Right lobe of liver (tissue), 6 donors: ENCODE measurements at regions not wholly inside any gene's neighbourhood (a gene's known extent, or its start where the extent isn't known, plus 50 kb on each side); places are given as distances from the start of the nearest gene placed in this dataset.

Experiments
- ATAC-seq, 4 donors: fragments of 200-7000 bp; cut with Tn5 transposase; one replicate each; pipeline ENCODE4 v1.9.1; 2020; ENCODE audit warnings: mild to moderate bottlenecking in 4 of 4, moderate library complexity in 4 of 4
- DNase-seq, 3 donors: peaks; one replicate each; pipeline ENCODE4 v3.0.0-alpha.2; 2020
- H3K27ac ChIP-seq, 3 donors: fragments of 200-600 bp; one replicate each; pipeline ENCODE4 v1.8.0; 2022
- H3K27me3 ChIP-seq, 2 donors: fragments of 200-600 bp; one replicate each; pipeline ENCODE4 v1.8.0; 2022
- H3K36me3 ChIP-seq, 4 donors: fragments of 200-600 bp; sonication (generic) in 1 of 4; one replicate each; pipeline versions ENCODE4 v1.5.1 to v1.8.0; 2017 to 2022; ENCODE audit warnings: control low read depth in 1 of 4
- H3K4me1 ChIP-seq, 4 donors: fragments of 200-600 bp; sonication (generic) in 1 of 4; one replicate each; pipeline versions ENCODE4 v1.5.1 to v1.8.0; 2017 to 2022; ENCODE audit warnings: control low read depth in 1 of 4
- H3K4me3 ChIP-seq, 3 donors: fragments of 200-600 bp; one replicate each; pipeline ENCODE4 v1.8.0; 2022
- H3K9me3 ChIP-seq, 4 donors: fragments of 200-600 bp; sonication (generic) in 1 of 4; one replicate each; pipeline versions ENCODE4 v1.5.1 to v1.8.0; 2017 to 2022; ENCODE audit warnings: control low read depth in 1 of 4
- CTCF ChIP-seq, 4 donors: fragments of 200-600 bp in 3 of 4; fragments of 450-650 bp in 1 of 4; IDR thresholded peaks; one replicate each; pipeline versions ENCODE4 v1.5.1 to v1.8.0; 2016 to 2022; ENCODE audit warnings: antibody characterized with exemption in 4 of 4, mild to moderate bottlenecking in 2 of 4
- POLR2A ChIP-seq: fragments of 450-650 bp; IDR thresholded peaks from one replicate; pipeline ENCODE4 v1.6.1; 2017; ENCODE audit warnings: antibody characterized with exemption, mild to moderate bottlenecking
- WGBS: methylation state at CpG from one replicate; pipeline ENCODE4 v1.1.6; 2018; ENCODE audit warnings: low coverage, low lambda C conversion rate; ENCODE audit not compliant: insufficient coverage; ENCODE audit errors: missing lambda C conversion rate; 5-methylcytosine and 5-hydroxymethylcytosine counted together
- intact Hi-C, 2 donors: fragments of 100-400 bp; cut with DNase I; formaldehyde crosslinking; loops; one replicate each; pipeline versions ENCODE4 v1.11.2 to v1.14.1; 2022
- donor health status: DM: no; HTN: yes; CAD: no.
- donor health status: DM: no; HTN: no; CAD: no.
- donor health status: DM: no; HTN: no; CAD: no.
- donor health status: DM: no; HTN: yes; CAD: no.
- donor health status: DM: no; HTN: yes; CAD: no.

- ATAC-seq (no peak), DNase-seq (no peak)
- Histone ChIP-seq H3K36me3 (no peaks in the 10 kb centered on the region), H3K9me3 (no peaks in the 10 kb centered on the region), H3K27ac (no peak overlapping the region), H3K4me1 (no peaks in the 10 kb centered on the region), H3K27me3 (no peaks in the 10 kb centered on the region), H3K4me3 (no peak overlapping the region)
- WGBS, result 53% methylated on average over 1 of the region's 1 CpG
- intact Hi-C loops, result no loop called here
- TF ChIP-seq CTCF (IDR thresholded peaks at IDR 0.05) (no peak), POLR2A (no peak)
Observed at GRCh38 chr6:115221198-115221597, 839.5 kb downstream of the FRK start.

- H3K4me3 ChIP-seq, result no peak overlapping the region
- no peak for ATAC-seq
- no peaks in the 10 kb centered on the region for H3K36me3 ChIP-seq
Observed at GRCh38 chr6:115220551-115221159, 840.0 kb downstream of the FRK start.

DNA sequence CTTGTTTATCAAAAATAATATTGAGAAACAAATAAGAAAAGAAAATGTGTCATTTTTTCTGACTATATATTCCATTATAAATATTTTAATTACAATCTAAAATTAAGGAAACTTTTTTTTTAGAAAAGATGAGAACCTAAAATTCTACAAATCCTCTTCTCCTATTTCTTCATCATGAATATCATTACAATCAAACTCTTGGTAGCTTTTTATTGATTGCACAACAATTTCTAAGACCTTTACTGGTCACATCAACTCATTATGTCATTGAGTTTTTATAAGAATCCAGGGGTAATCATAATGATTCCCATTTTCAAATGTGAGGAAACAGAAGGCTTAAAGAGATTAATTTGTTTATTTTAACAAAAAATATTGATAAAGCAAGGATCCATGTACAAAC, 841.0 kb downstream of the FRK start:
- DNase-seq, result no peak
- intact Hi-C loops, result no loop called here
- no peak for ATAC-seq
- H3K27ac ChIP-seq, result no peak overlapping the region
- no peaks in the 10 kb centered on the region for H3K27me3 ChIP-seq
- no peaks in the 10 kb centered on the region for H3K9me3 ChIP-seq
- H3K36me3 ChIP-seq, result no peaks in the 10 kb centered on the region
- TF ChIP-seq POLR2A (no peak), CTCF (IDR thresholded peaks at IDR 0.05) (no peak)
- H3K4me1 ChIP-seq, result no peaks in the 10 kb centered on the region
- H3K4me3 ChIP-seq, result no peak overlapping the region

More at GRCh38 chr6:115220551-115221159, 840.0 kb downstream of the FRK start:
- TF ChIP-seq POLR2A, result no peak
- TF ChIP-seq CTCF (IDR thresholded peaks at IDR 0.05), result no peak
- Histone ChIP-seq H3K27me3 (no peaks in the 10 kb centered on the region), H3K4me1 (no peaks in the 10 kb centered on the region), H3K9me3 (no peaks in the 10 kb centered on the region), H3K27ac (no peak overlapping the region)
- intact Hi-C loops, result no loop called here
- DNase-seq, result no peak

GRCh38 chr6:115216835-115217234, 843.9 kb downstream of the FRK start:
- no peak for DNase-seq
- 72% methylated on average over 5 of the region's 5 CpGs for WGBS
- H3K4me3 ChIP-seq, result no peak overlapping the region
- no peaks in the 10 kb centered on the region for H3K9me3 ChIP-seq
- intact Hi-C loops, result no loop called here
- H3K27me3 ChIP-seq, result no peaks in the 10 kb centered on the region
- TF ChIP-seq CTCF (IDR thresholded peaks at IDR 0.05), result no peak
- no peak for TF ChIP-seq POLR2A
- H3K36me3 ChIP-seq, result no peaks in the 10 kb centered on the region
- no peak overlapping the region for H3K27ac ChIP-seq
- no peaks in the 10 kb centered on the region for H3K4me1 ChIP-seq
- no peak for ATAC-seq

GRCh38 chr6:115214283-115214682, 846.4 kb downstream of the FRK start:
- H3K4me1 ChIP-seq, result no peaks in the 10 kb centered on the region
- H3K4me3 ChIP-seq, result no peak overlapping the region
- no peaks in the 10 kb centered on the region for H3K9me3 ChIP-seq
- TF ChIP-seq CTCF (IDR thresholded peaks at IDR 0.05), result no peak
- no peaks in the 10 kb centered on the region for H3K27me3 ChIP-seq
- 44% methylated on average over 1 of the region's 1 CpG for WGBS
- no peaks in the 10 kb centered on the region for H3K36me3 ChIP-seq
- no peak for DNase-seq
- no peak for ATAC-seq
- intact Hi-C loops, result no loop called here
- no peak overlapping the region for H3K27ac ChIP-seq
